GM12878 (cell line): ENCODE measurements at regions not wholly inside any gene's neighbourhood (a gene's known extent, or its start where the extent isn't known, plus 50 kb on each side); places are given as distances from the start of the nearest gene placed in this dataset.

Experiments used
- ATAC-seq: fragments of 200-7000 bp; cut with Tn5 transposase; 3 replicates; pipeline ENCODE4 v1.9.1; 2020; ENCODE audit warnings: mild to moderate bottlenecking, moderate library complexity
- BruUV-seq: library from RNA; stranded (reverse); fragments of 400-500 nt; replicated peaks from 2 replicates; lab custom pipeline; 2021; lab: Mats Ljungman, UMichigan
- CTCF ChIA-PET: fragments of 300-600 bp; sonication (Branson Sonifier 250); formaldehyde crosslinking; extraction: SDS; loops from one replicate; lab custom pipeline; 2021; ENCODE audit warnings: inconsistent platforms; lab: Yijun Ruan, JAX
- POLR2A ChIA-PET: fragments of 350-600 bp; formaldehyde crosslinking; extraction: SDS; loops from one replicate; lab custom pipeline; 2021; ENCODE audit warnings: inconsistent platforms; lab: Charles Lee
- RAD21 ChIA-PET: fragments of 300-600 bp; sonication (Branson Sonifier 250); formaldehyde crosslinking; loops from one replicate; lab custom pipeline; 2023; ENCODE audit warnings: antibody characterized with exemption; ENCODE audit not compliant: unreplicated experiment; lab: Charles Lee
- SMC1A ChIA-PET: fragments of 300-600 bp; sonication (Branson Sonifier 250); formaldehyde crosslinking; loops from one replicate; lab custom pipeline; 2023; ENCODE audit not compliant: unreplicated experiment, uncharacterized antibody; lab: Charles Lee
- DNase-seq: peaks from one replicate; pipeline ENCODE4 v3.0.0-alpha.2; 2011; ENCODE audit warnings: low read depth, low spot score
- FAIRE-seq: peaks from 3 replicates; lab custom pipeline; 2011; peaks lifted over from hg19 to GRCh38; lab: Jason Lieb, UNC
- H2AFZ ChIP-seq: 2 replicates; pipeline ENCODE4 v1.6.0; 2011; ENCODE audit warnings: low read depth, low read length, control low read depth; ENCODE audit not compliant: control insufficient read depth
- H3K27ac ChIP-seq: 2 replicates; pipeline ENCODE4 v1.5.1; 2011; ENCODE audit warnings: control low read depth; ENCODE audit not compliant: control insufficient read depth, insufficient read depth
- H3K27me3 ChIP-seq, 2 experiments: replicated peaks in 1 of 2; 2 replicates each; pipeline versions ENCODE4 v1.6.0 to v1.6.1; 2011; ENCODE audit warnings: low read length in 1 of 2; ENCODE audit not compliant: control insufficient read depth in 2 of 2, insufficient read depth in 2 of 2
- H3K36me3 ChIP-seq, 2 experiments: 2 replicates each; pipeline ENCODE4 v1.5.1; 2011; ENCODE audit warnings: low read length in 1 of 2; ENCODE audit not compliant: control insufficient read depth in 2 of 2, insufficient read depth in 2 of 2
- H3K4me1 ChIP-seq: 2 replicates; pipeline ENCODE4 v1.6.1; 2011; ENCODE audit warnings: mild to moderate bottlenecking, low read length, moderate library complexity, mixed read lengths; ENCODE audit not compliant: control insufficient read depth, insufficient read depth
- H3K4me2 ChIP-seq: 2 replicates; pipeline ENCODE4 v1.6.0; 2011; ENCODE audit warnings: control low read depth; ENCODE audit not compliant: control insufficient read depth, insufficient read depth
- H3K4me3 ChIP-seq: fragments of 200-600 bp; sonication (generic); 2 replicates; pipeline ENCODE4 v1.5.1; 2016
- H3K79me2 ChIP-seq: 2 replicates; pipeline ENCODE4 v1.6.0; 2011; ENCODE audit warnings: low read length; ENCODE audit not compliant: control insufficient read depth, insufficient read depth
- H3K9ac ChIP-seq: 2 replicates; pipeline ENCODE4 v1.8.0; 2011; ENCODE audit warnings: low read length, control low read depth, mixed read lengths; ENCODE audit not compliant: control insufficient read depth, insufficient read depth
- H3K9me3 ChIP-seq: replicated peaks from 3 replicates; pipeline ENCODE4 v1.5.1; 2011; ENCODE audit warnings: mild to moderate bottlenecking, low read length; ENCODE audit not compliant: control insufficient read depth, insufficient read depth
- H4K20me1 ChIP-seq: 2 replicates; pipeline ENCODE4 v1.6.0; 2011; ENCODE audit not compliant: control insufficient read depth, insufficient read depth
- ELK1 ChIP-seq: IDR thresholded peaks from 2 replicates; pipeline ENCODE4 v1.6.1; 2012; ENCODE audit warnings: low read depth, low read length, improper control_type of control experiment
- MXI1 ChIP-seq: fragments of 150-350 bp; IDR thresholded peaks from 2 replicates; pipeline ENCODE4 v1.6.1; 2011; ENCODE audit warnings: low read depth, mild to moderate bottlenecking, inconsistent platforms, low read length, improper control_type of control experiment
- PAX8 ChIP-seq: fragments of 450-650 bp; IDR thresholded peaks from 2 replicates; pipeline ENCODE4 v1.6.1; 2017; ENCODE audit warnings: mild to moderate bottlenecking, moderate library complexity
- PML ChIP-seq: IDR thresholded peaks from 2 replicates; pipeline ENCODE4 v1.6.1; 2012; ENCODE audit warnings: low read length, inconsistent platforms
- SRF ChIP-seq, 2 experiments: IDR thresholded peaks; 2 replicates each; pipeline ENCODE4 v1.6.1; 2011; ENCODE audit warnings: low read depth in 2 of 2, low read length in 2 of 2, mild to moderate bottlenecking in 1 of 2, moderate library complexity in 1 of 2
- ZNF274 ChIP-seq: IDR thresholded peaks from one replicate; pipeline ENCODE4 v1.8.0; 2011; ENCODE audit not compliant: insufficient read length, insufficient read depth
- WGBS: methylation state at CpG from one replicate; pipeline ENCODE4 v1.1.6; 2016; ENCODE audit warnings: low lambda C conversion rate; ENCODE audit not compliant: insufficient replicate concordance, insufficient coverage; ENCODE audit errors: missing lambda C conversion rate; 5-methylcytosine and 5-hydroxymethylcytosine counted together
- in situ Hi-C: fragments of 300-500 bp; cut with MboI; formaldehyde crosslinking; loops from 9 replicates; pipeline ENCODE4 v1.14.3; 2018; ENCODE audit warnings: mixed read lengths
- intact Hi-C: fragments of 100-400 bp; cut with micrococcal nuclease; formaldehyde crosslinking; loops from one replicate; pipeline ENCODE4 v1.14.2; 2022; ENCODE audit not compliant: unreplicated experiment
- TF ChIP-seq, protein P1 (sequence below): IDR thresholded peaks from 2 replicates; pipeline ENCODE4 v1.6.1; 2011; ENCODE audit warnings: borderline replicate concordance, low read depth, mild to moderate bottlenecking, moderate library complexity, mixed read lengths, low read length; ENCODE audit not compliant: insufficient read depth; ENCODE audit errors: extremely low read length
- TF ChIP-seq, protein P2 (sequence below): fragments of 450-650 bp; IDR thresholded peaks from 2 replicates; pipeline ENCODE4 v1.6.1; 2017; ENCODE audit warnings: mild to moderate bottlenecking, moderate library complexity

DNA sequence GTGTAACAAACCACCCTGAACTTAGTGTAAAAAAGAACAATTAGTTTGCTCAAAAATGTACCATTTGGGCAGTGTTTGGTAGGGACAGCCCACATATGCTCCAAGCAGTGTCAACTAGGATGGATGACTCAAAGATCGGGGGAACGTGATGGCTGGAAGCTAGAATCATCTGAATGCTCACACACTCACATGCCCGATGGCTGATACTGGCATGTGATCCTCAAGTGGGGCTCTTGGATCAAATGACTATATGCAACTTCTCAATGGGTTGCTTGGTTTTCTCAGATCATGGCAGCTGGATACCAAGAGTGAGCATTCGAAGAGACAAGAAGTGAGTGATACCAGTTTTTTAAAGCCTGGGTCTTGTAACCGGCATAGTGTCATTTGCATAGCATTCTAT, 335.9 kb upstream of the KCNMB2 start (continued):
- TF ChIP-seq, protein P1, sequence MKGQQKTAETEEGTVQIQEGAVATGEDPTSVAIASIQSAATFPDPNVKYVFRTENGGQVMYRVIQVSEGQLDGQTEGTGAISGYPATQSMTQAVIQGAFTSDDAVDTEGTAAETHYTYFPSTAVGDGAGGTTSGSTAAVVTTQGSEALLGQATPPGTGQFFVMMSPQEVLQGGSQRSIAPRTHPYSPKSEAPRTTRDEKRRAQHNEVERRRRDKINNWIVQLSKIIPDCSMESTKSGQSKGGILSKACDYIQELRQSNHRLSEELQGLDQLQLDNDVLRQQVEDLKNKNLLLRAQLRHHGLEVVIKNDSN: no peak
- TF ChIP-seq ELK1: no peak
- TF ChIP-seq MXI1: no peak
- TF ChIP-seq SRF (IDR thresholded peaks at IDR 0.05; ENCODE audit: low read depth in 2 of 2, low read length in 2 of 2): no peak
- TF ChIP-seq PAX8: no peak

DNA sequence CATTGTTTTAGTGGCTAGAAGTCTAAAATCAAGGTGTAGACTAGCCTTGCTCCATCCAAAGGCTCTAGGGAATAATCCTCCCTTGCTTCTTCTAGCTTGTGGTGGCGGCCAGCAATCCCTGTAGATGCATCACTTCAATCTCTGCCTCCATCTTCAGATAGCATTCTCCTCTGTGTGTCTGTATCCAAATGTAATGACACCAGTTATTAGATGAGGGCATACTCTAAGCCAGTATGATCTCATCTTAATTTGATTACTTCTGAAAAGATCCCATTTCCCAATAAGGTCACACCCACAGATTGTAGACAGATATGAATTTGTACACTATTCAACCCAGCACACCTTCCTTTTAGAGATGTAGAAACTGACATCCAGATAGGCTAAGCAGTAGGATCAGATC, 334.5 kb upstream of the KCNMB2 start:
- Histone ChIP-seq H3K27me3 (no peaks in the 10 kb centered on the region), H3K4me2 (no peak overlapping the region), H4K20me1 (no peaks in the 10 kb centered on the region), H3K79me2 (no peaks in the 10 kb centered on the region), H3K36me3 (no peaks in the 10 kb centered on the region), H3K27ac (no peak overlapping the region), H3K4me1 (no peaks in the 10 kb centered on the region), H3K9me3 (no peaks in the 10 kb centered on the region), H3K9ac (no peak overlapping the region), H2AFZ (no peak overlapping the region), H3K4me3 (no peak overlapping the region)
- ChIA-PET RAD21 (no interaction called here), POLR2A (no interaction called here), SMC1A (no interaction called here), CTCF (no interaction called here)
- ATAC-seq: no peak
- no peak for FAIRE-seq
- BruUV-seq: no TSS peak
- 0% methylated on average over 1 of the region's 1 CpG for WGBS
- in situ Hi-C loops: no loop called here
- intact Hi-C loops: no loop called here
- DNase-seq: no peak
- TF ChIP-seq PML (no peak), ZNF274 (no peak)
- TF ChIP-seq, protein P2, sequence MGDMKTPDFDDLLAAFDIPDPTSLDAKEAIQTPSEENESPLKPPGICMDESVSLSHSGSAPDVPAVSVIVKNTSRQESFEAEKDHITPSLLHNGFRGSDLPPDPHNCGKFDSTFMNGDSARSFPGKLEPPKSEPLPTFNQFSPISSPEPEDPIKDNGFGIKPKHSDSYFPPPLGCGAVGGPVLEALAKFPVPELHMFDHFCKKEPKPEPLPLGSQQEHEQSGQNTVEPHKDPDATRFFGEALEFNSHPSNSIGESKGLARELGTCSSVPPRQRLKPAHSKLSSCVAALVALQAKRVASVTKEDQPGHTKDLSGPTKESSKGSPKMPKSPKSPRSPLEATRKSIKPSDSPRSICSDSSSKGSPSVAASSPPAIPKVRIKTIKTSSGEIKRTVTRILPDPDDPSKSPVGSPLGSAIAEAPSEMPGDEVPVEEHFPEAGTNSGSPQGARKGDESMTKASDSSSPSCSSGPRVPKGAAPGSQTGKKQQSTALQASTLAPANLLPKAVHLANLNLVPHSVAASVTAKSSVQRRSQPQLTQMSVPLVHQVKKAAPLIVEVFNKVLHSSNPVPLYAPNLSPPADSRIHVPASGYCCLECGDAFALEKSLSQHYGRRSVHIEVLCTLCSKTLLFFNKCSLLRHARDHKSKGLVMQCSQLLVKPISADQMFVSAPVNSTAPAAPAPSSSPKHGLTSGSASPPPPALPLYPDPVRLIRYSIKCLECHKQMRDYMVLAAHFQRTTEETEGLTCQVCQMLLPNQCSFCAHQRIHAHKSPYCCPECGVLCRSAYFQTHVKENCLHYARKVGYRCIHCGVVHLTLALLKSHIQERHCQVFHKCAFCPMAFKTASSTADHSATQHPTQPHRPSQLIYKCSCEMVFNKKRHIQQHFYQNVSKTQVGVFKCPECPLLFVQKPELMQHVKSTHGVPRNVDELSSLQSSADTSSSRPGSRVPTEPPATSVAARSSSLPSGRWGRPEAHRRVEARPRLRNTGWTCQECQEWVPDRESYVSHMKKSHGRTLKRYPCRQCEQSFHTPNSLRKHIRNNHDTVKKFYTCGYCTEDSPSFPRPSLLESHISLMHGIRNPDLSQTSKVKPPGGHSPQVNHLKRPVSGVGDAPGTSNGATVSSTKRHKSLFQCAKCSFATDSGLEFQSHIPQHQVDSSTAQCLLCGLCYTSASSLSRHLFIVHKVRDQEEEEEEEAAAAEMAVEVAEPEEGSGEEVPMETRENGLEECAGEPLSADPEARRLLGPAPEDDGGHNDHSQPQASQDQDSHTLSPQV: no peak
